ENCODE measurements at regions not wholly inside any gene's neighbourhood (a gene's known extent, or its start where the extent isn't known, plus 50 kb on each side); places are given as distances from the start of the nearest gene placed in this dataset.

DNA sequence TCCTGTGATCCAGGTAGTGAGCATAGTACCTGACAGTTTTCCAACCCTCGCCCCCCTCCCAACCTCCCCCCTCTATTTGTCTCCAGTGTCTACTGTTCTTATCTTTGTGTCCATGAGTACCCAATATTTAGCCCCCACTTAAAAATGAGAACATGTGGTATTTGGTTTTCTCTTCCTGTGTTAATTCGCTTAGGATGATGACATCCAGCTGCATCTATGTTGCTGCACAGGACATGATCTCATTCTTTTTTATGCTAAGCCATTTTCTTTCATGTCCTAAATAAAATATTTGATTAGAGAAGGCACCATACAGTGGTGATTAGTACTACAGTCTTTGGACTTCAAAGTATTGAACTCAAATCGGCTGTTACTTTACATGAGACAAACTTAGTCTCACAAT, 1087.9 kb downstream of the CBLN2 start:
- DNase-seq (ENCODE audit: extremely low spot score, unreplicated experiment), result no peak
- Mint-ChIP-seq H3K9me3 (no peaks in the 10 kb centered on the region), H3K27ac (no peak overlapping the region), H3K4me1 (ENCODE audit: unreplicated experiment) (no peaks in the 10 kb centered on the region), H3K36me3 (no peaks in the 10 kb centered on the region), H3K27me3 (no peaks in the 10 kb centered on the region), H3K4me3 (no peak overlapping the region)
- TF ChIP-seq, protein P1, sequence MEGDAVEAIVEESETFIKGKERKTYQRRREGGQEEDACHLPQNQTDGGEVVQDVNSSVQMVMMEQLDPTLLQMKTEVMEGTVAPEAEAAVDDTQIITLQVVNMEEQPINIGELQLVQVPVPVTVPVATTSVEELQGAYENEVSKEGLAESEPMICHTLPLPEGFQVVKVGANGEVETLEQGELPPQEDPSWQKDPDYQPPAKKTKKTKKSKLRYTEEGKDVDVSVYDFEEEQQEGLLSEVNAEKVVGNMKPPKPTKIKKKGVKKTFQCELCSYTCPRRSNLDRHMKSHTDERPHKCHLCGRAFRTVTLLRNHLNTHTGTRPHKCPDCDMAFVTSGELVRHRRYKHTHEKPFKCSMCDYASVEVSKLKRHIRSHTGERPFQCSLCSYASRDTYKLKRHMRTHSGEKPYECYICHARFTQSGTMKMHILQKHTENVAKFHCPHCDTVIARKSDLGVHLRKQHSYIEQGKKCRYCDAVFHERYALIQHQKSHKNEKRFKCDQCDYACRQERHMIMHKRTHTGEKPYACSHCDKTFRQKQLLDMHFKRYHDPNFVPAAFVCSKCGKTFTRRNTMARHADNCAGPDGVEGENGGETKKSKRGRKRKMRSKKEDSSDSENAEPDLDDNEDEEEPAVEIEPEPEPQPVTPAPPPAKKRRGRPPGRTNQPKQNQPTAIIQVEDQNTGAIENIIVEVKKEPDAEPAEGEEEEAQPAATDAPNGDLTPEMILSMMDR (conservative IDR thresholded peaks at IDR 0.05), result no peak

DNA sequence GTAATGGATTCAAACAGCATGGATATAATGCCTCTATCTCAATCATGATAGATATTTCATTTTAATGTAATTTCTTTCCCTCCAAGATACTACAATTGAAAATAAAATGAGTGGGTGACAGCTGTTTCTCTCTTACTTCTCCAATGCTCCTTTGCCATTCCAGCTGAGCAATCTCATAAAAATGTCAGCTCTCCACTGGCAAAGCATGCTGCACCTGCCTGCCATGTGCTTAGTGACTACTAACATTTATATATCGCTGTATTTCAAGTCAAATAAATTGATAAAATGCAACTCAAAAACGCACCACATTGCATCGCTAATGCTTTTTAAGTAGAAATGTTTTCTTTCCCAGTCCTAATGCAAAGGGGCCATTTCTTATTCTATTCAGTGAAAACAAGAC, 1093.9 kb downstream of the CBLN2 start:
- TF ChIP-seq, protein P1 (conservative IDR thresholded peaks at IDR 0.05), result no peak
- H3K27me3 Mint-ChIP-seq, result no peaks in the 10 kb centered on the region
- H3K4me3 Mint-ChIP-seq, result no peak overlapping the region
- H3K27ac Mint-ChIP-seq, result no peak overlapping the region
- no peaks in the 10 kb centered on the region for H3K9me3 Mint-ChIP-seq
- H3K4me1 Mint-ChIP-seq (ENCODE audit: unreplicated experiment), result no peaks in the 10 kb centered on the region
- no peaks in the 10 kb centered on the region for H3K36me3 Mint-ChIP-seq
- no peak for DNase-seq (ENCODE audit: extremely low spot score, unreplicated experiment)

GRCh38 chr18:71443706-71444480, 1100.2 kb downstream of the CBLN2 start:
- TF ChIP-seq, protein P1 (conservative IDR thresholded peaks at IDR 0.05), result no peak
- Mint-ChIP-seq H3K27ac (no peak overlapping the region), H3K27me3 (no peaks in the 10 kb centered on the region), H3K4me3 (no peak overlapping the region), H3K36me3 (no peaks in the 10 kb centered on the region), H3K9me3 (no peaks in the 10 kb centered on the region), H3K4me1 (ENCODE audit: unreplicated experiment) (no peaks in the 10 kb centered on the region)
- DNase-seq (ENCODE audit: extremely low spot score, unreplicated experiment), result no peak

- Mint-ChIP-seq H3K4me3 (no peak overlapping the region), H3K27ac (no peak overlapping the region), H3K4me1 (ENCODE audit: unreplicated experiment) (no peaks in the 10 kb centered on the region), H3K9me3 (no peaks in the 10 kb centered on the region), H3K36me3 (no peaks in the 10 kb centered on the region), H3K27me3 (no peaks in the 10 kb centered on the region)
- DNase-seq (ENCODE audit: extremely low spot score, unreplicated experiment), result no peak
- TF ChIP-seq, protein P1 (conservative IDR thresholded peaks at IDR 0.05), result no peak
These were observed 1101.4 kb downstream of the CBLN2 start for GRCh38 chr18:71442731-71443141.

GRCh38 chr18:71441156-71441555, 1103.0 kb downstream of the CBLN2 start:
- no peaks in the 10 kb centered on the region for H3K36me3 Mint-ChIP-seq
- H3K9me3 Mint-ChIP-seq, result no peaks in the 10 kb centered on the region
- no peak for DNase-seq (ENCODE audit: extremely low spot score, unreplicated experiment)
- H3K27ac Mint-ChIP-seq, result no peak overlapping the region
- H3K4me1 Mint-ChIP-seq (ENCODE audit: unreplicated experiment), result no peaks in the 10 kb centered on the region
- H3K4me3 Mint-ChIP-seq, result no peak overlapping the region
- TF ChIP-seq, protein P1 (conservative IDR thresholded peaks at IDR 0.05), result no peak
- H3K27me3 Mint-ChIP-seq, result no peaks in the 10 kb centered on the region

Measured in type B pancreatic cell (in vitro differentiated cells).